ENCODE measurements at regions not wholly inside any gene's neighbourhood (a gene's known extent, or its start where the extent isn't known, plus 50 kb on each side); places are given as distances from the start of the nearest gene placed in this dataset.
"Not testable (repeated sequence)": the region's sequence is repeated elsewhere in the genome, so short reads cannot be mapped to it uniquely, and the experiment has no call there.

DNA sequence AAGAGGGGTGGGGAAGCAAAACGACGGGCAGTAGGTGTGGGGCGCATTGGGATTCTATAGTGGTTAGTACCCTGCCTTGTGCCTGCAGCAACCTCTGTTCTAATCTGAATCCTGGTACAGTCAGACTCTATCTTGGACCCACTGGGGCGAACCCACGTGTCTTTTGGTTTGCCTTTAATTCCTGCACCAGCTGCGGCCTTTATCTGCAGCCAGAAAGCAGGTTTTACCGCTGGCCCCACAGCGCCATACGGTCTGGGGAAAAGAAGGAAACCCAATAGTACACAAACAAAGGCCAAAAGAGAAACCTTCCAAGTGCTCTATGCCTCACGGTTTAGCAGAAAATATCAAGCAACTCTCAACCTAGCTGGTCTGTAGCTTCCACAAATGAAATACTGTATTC lies 118.2 kb downstream of the PPIAL4A start:
- DNase-seq (ENCODE audit: low read depth); H3K9me3 ChIP-seq (ENCODE audit: control insufficient read depth, low read length); H3K9ac ChIP-seq (ENCODE audit: low read length); H3K4me3 ChIP-seq (ENCODE audit: low read length); H3K36me3 ChIP-seq (ENCODE audit: control insufficient read depth, insufficient read depth, low read length, severe bottlenecking); H3K27me3 ChIP-seq (replicated peaks; ENCODE audit: control insufficient read depth, insufficient read depth, low read length); H3K4me1 ChIP-seq (ENCODE audit: control insufficient read depth, insufficient read depth, low read length): not testable (repeated sequence)

DNA sequence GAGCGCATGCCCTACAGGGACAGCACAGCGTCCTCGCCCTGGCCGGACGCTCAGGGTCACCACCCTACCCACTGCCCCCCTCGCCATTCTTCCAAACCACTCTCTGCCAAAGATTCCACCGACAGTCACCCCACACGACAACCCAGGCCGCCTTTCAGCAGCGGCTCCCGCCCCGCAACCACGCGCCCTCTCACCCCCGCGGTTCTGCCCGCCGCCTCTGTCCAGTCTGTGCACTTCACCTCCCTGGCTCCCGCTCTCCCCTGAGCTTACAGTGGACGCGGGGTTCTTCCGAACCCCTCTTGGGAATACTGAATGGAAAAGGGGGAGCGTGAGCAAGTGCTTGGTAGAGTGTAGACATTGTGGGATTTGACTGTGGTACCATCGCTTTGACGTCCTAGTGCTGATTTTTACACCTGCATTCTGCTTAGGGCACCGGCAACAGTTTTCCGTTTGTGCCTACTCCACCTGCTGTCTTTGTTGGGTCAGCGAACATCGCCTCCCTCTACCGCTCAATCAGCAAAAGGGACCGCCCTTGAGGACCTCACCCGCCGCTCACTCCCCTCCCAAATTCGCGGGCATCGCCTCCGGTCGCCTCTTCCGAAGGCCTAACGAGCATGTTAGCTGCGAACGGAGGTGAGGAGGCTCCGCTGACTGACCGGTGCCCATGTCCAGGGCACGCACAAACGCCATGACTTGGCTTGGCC lies 119.1 kb downstream of the PPIAL4A start:
- H3K9me3 ChIP-seq (ENCODE audit: control insufficient read depth, low read length); DNase-seq (ENCODE audit: low read depth); H3K9ac ChIP-seq (ENCODE audit: low read length); H3K4me1 ChIP-seq (ENCODE audit: control insufficient read depth, insufficient read depth, low read length); H3K27me3 ChIP-seq (replicated peaks; ENCODE audit: control insufficient read depth, insufficient read depth, low read length); H3K36me3 ChIP-seq (ENCODE audit: control insufficient read depth, insufficient read depth, low read length, severe bottlenecking); H3K4me3 ChIP-seq (ENCODE audit: low read length): not testable (repeated sequence)

DNA sequence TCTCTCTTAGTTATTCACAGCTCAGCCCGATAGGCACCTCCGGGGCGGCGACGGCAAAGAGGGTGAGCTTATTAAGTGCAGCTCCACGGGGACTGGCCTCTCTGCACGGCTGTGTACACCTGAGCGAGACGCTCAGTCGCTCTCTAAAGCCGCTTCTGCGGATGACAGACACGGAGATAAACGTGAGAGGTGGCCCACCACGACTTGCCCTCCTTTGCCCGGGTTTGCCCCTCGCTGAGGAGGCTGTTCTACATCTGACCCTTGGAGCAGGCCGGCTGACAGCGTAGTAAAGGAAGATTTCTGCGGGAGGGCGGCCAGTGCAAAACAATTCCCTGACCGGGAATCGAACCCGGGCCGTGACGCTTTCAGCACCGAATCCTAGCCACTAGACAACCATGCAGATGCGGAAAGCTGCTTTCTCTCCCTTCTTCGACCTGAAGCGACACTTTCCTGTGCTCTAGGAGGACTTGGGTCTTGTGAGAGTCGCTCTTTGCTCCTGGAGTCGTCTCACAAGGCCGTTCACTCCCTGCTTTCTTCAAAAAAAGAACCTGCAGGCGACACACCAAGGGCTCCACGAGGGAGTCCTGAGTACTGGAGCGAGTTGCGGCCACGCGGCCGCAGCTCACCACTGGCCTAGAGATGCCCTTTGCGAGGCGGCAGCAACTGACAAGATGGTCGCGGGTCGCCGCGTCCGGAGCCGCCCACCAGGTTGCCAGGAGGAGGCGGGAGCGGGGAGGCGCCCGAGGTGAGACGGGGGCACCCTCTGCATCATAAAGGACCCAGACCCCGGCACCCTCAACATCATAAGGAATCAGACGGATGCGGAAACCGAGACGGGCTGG lies 119.9 kb downstream of the PPIAL4A start:
- DNase-seq (ENCODE audit: low read depth); H3K4me3 ChIP-seq (ENCODE audit: low read length): not testable (repeated sequence)

DNA sequence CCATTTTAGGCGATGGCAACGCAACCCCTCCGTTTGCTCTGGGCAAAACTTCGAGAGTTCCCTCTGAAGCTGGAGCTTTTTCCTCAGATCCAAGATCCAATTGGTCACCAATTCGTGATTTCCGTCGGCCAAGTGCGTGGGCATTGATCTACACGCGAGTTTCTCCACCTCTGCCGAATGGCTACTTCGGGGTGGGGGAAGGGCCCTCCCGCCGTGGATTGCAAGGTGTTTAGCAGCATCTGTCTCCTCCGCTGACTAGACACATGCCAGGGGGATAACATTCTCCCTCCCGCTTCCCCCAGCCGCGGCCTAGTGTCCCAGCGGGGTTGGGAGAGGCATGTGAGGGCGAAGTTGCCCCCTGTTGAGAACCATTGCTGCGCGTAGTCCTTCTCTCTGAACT lies 120.6 kb downstream of the PPIAL4A start:
- H3K36me3 ChIP-seq (ENCODE audit: control insufficient read depth, insufficient read depth, low read length, severe bottlenecking); H3K4me3 ChIP-seq (ENCODE audit: low read length); H3K9ac ChIP-seq (ENCODE audit: low read length); H3K27me3 ChIP-seq (replicated peaks; ENCODE audit: control insufficient read depth, insufficient read depth, low read length); H3K9me3 ChIP-seq (ENCODE audit: control insufficient read depth, low read length); DNase-seq (ENCODE audit: low read depth); H3K4me1 ChIP-seq (ENCODE audit: control insufficient read depth, insufficient read depth, low read length): not testable (repeated sequence)

More for the DNA sequence above, 119.9 kb downstream of the PPIAL4A start:
- not testable (repeated sequence) for H3K4me1 ChIP-seq (ENCODE audit: control insufficient read depth, insufficient read depth, low read length); H3K36me3 ChIP-seq (ENCODE audit: control insufficient read depth, insufficient read depth, low read length, severe bottlenecking); H3K9ac ChIP-seq (ENCODE audit: low read length); H3K9me3 ChIP-seq (ENCODE audit: control insufficient read depth, low read length); H3K27me3 ChIP-seq (replicated peaks; ENCODE audit: control insufficient read depth, insufficient read depth, low read length)

DNA sequence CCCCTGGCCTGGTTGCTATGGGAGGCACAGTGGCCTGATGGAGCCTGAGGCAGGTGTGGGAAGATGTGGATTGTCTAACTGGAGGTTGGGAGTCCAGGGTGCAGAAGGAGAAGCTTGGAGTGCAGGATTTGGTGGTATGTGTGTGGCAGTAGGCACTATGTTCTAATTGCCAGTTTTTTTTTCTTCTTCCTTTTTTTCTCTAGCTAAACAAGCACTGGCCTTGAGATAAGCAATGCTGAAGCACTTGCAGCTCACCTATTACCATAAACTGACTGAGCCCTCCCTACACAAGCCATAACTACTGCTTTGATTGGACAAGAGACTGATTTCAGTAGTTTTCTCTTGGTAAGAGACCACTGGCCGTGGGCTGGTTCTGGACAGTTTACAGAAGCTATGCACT lies 123.6 kb downstream of the PPIAL4A start:
- H3K4me3 ChIP-seq (ENCODE audit: low read length); H3K9me3 ChIP-seq (ENCODE audit: control insufficient read depth, low read length); H3K9ac ChIP-seq (ENCODE audit: low read length); DNase-seq (ENCODE audit: low read depth); H3K4me1 ChIP-seq (ENCODE audit: control insufficient read depth, insufficient read depth, low read length); H3K36me3 ChIP-seq (ENCODE audit: control insufficient read depth, insufficient read depth, low read length, severe bottlenecking); H3K27me3 ChIP-seq (replicated peaks; ENCODE audit: control insufficient read depth, insufficient read depth, low read length): not testable (repeated sequence)

DNA sequence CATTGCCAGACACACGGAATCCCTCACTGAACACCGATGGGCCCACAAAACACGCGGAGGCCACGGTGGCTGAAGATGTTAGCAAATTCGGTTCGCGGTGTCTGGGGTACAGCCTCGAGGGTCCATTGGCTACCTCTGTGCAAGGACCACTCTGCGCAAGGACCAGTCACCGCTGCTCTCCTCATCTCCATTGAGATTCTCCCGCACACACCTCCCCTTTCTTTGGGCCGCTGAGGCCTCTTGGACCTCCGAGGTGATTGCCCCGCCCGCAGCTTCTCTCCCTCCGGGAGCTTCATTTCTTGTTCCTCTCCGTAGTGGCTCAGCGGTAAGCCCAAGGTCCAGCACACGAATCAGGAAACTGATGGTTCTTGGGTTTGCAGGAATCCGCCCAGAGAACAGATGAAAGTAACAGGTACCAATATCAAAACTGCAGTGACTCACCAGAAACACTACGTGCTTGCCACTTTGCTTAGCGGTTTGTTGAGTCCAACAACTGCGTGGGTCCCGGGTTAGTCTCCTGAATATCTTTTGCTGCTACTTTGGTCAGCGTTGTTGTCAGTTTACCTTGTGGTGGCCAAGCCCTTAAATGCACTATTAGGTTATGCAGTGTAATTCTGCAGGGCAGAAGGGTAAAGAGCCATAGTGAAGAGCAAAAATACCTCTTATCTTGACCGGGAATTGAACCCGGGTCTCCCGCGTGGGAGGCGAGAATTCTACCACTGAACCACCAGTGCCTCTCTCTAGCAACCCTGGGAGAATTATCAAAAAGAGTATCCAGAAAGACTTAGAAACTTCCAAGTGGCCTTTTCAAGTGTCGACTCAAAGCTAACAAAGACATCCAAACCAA lies 126.8 kb downstream of the PPIAL4A start:
- not testable (repeated sequence) for H3K4me1 ChIP-seq (ENCODE audit: control insufficient read depth, insufficient read depth, low read length); H3K9ac ChIP-seq (ENCODE audit: low read length); H3K9me3 ChIP-seq (ENCODE audit: control insufficient read depth, low read length); H3K27me3 ChIP-seq (replicated peaks; ENCODE audit: control insufficient read depth, insufficient read depth, low read length); H3K36me3 ChIP-seq (ENCODE audit: control insufficient read depth, insufficient read depth, low read length, severe bottlenecking); H3K4me3 ChIP-seq (ENCODE audit: low read length)
- peak; percentile 81 for DNase-seq (ENCODE audit: low read depth)

DNA sequence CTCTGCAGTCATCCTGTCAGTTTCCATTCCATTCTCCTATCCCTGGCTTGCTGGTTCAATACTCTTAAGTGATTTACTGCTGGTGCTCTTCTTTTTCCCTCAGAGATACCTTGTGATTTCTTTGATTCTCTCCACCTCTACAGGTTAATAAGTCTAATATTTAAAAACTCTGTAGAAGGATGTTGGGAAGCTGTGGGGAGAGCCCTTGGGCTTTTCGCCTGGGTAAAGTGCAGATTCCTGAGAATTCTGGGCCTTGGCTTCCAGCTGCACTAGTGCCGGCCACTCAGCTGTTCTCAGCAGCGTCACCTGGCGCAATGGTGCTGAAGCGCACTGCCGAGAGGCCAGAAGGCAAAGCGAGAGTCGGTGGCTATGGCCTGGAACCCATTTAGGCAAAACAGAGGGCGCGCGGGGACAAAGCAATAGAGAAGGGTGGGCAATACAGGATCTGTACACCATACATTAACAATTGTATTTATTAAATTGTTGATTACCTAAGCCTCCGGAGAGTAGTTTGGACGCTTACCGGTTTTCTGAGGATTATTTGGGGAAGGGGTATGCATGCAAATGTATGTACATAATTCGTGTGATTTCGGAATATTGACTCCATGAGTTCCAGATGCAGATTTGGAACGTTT lies 130.3 kb downstream of the PPIAL4A start:
- DNase-seq (ENCODE audit: low read depth); H3K4me3 ChIP-seq (ENCODE audit: low read length); H3K9me3 ChIP-seq (ENCODE audit: control insufficient read depth, low read length); H3K4me1 ChIP-seq (ENCODE audit: control insufficient read depth, insufficient read depth, low read length); H3K36me3 ChIP-seq (ENCODE audit: control insufficient read depth, insufficient read depth, low read length, severe bottlenecking); H3K27me3 ChIP-seq (replicated peaks; ENCODE audit: control insufficient read depth, insufficient read depth, low read length); H3K9ac ChIP-seq (ENCODE audit: low read length): not testable (repeated sequence)

DNA sequence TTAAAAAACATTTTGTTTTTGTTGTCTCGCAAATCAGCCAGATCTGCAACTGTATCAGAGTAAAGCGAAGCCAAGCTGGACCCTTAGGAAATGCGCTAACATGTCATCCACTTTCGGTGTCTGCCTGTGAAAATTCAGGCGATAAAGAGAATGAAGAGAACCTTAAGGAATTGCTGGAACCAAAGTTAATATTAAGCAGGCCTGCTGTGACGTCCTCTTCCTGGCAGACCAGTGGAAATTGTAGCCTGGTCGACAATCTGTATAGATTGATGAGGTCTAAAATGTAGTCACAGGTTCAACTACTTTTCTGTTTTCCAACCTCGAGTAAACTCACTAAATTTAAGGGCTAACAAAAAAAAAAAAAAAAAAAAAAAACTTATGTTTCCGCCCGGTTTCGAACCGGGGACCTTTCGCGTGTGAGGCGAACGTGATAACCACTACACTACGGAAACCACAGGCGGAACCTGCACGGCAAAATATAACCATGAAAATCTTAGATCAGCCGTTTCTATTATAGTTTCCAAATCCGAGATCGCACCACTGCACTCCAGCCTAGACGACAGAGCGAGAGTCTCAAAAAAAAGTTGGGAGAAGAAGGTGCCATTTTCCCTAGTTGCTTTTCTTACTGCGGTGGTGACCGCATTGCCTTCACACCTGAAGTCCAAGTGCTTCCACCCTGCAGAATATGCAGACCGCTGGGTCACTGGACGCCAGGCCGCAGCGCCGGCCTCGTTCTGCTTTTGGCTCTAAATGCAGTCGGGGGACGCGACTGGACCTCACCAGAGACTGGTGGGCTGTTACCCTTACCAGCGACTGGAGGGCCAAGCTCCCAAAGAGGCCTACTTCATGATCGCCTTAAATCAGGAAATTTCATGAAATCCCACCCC lies 131.0 kb downstream of the PPIAL4A start:
- peak overlapping the region; percentile 70 for H3K4me3 ChIP-seq (ENCODE audit: low read length)
- not testable (repeated sequence) for H3K9ac ChIP-seq (ENCODE audit: low read length); H3K4me1 ChIP-seq (ENCODE audit: control insufficient read depth, insufficient read depth, low read length); H3K36me3 ChIP-seq (ENCODE audit: control insufficient read depth, insufficient read depth, low read length, severe bottlenecking); H3K27me3 ChIP-seq (replicated peaks; ENCODE audit: control insufficient read depth, insufficient read depth, low read length); H3K9me3 ChIP-seq (ENCODE audit: control insufficient read depth, low read length)
- DNase-seq (ENCODE audit: low read depth) = peak; percentile 76

DNA sequence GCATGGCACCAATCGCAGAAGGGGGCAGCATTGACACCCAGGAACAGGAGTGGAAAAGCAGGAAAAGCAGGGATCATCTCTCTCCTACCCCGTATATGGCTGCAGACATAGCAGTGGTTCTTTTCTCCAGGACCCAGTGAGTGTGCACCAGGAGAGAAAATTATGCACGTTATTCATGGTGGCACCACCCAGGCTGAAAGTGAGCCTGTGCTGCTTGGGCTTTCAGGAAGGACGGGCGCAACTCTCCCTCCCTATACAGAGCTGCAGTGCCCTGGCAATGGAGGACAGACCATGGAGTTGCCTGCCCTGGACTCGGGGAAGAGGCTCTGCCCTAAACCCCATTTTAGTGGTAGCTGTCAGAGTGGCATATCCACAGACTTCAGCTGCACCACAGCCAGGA lies 132.1 kb downstream of the PPIAL4A start:
- DNase-seq (ENCODE audit: low read depth); H3K27me3 ChIP-seq (replicated peaks; ENCODE audit: control insufficient read depth, insufficient read depth, low read length); H3K4me1 ChIP-seq (ENCODE audit: control insufficient read depth, insufficient read depth, low read length); H3K9ac ChIP-seq (ENCODE audit: low read length); H3K9me3 ChIP-seq (ENCODE audit: control insufficient read depth, low read length); H3K36me3 ChIP-seq (ENCODE audit: control insufficient read depth, insufficient read depth, low read length, severe bottlenecking); H3K4me3 ChIP-seq (ENCODE audit: low read length): not testable (repeated sequence)

DNA sequence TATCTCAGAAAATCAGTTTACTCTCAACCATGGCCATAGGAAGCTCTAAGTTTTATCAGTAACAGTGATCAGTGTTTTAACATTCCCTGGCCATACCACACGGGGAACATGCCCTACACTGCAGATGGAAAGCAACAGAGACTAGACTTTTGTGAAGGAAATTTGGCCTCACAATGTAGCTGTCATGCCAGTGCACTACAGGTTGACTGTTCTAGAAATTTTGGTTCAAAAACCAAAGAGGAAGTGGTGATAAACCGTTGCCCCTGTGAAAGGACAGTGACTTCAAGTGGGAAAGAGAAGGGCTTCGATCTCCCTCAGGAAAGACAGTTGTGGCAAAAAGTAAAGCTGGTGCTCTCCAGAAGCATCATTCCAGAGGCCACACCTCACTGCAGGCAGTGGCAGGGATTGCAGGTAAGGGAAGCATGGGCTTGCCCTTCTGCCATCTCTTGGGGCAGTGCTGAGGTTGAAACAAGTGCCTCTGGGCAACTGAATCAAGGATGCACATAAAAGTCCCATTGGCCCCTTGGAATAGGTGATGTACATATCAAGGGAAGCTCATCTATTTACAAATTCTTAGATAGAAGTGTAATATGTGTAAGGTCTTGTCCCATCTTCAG lies 143.4 kb downstream of the PPIAL4A start:
- H3K4me1 ChIP-seq (ENCODE audit: control insufficient read depth, insufficient read depth, low read length); H3K9me3 ChIP-seq (ENCODE audit: control insufficient read depth, low read length); H3K27me3 ChIP-seq (replicated peaks; ENCODE audit: control insufficient read depth, insufficient read depth, low read length); DNase-seq (ENCODE audit: low read depth); H3K36me3 ChIP-seq (ENCODE audit: control insufficient read depth, insufficient read depth, low read length, severe bottlenecking); H3K4me3 ChIP-seq (ENCODE audit: low read length); H3K9ac ChIP-seq (ENCODE audit: low read length): not testable (repeated sequence)

Measured in adipocyte (in vitro differentiated cells).